SK-N-SH treated with all-trans-retinoic acid at 6 μM for 48 hours (cell line): ENCODE measurements at regions not wholly inside any gene's neighbourhood (a gene's known extent, or its start where the extent isn't known, plus 50 kb on each side); places are given as distances from the start of the nearest gene placed in this dataset.

ENCODE experiments used
- ATAC-seq: fragments of 200-7000 bp; cut with Tn5 transposase; 3 replicates; pipeline ENCODE4 v1.9.1; 2020; ENCODE audit warnings: mild to moderate bottlenecking, moderate library complexity
- ARNTL ChIP-seq: fragments of 450-650 bp; formaldehyde crosslinking; IDR thresholded peaks from 2 replicates; pipeline ENCODE4 v1.5.0; 2020; ENCODE audit warnings: low read depth, mild to moderate bottlenecking, moderate library complexity, borderline replicate concordance
- BACH2 ChIP-seq: fragments of 250-450 bp; sonication (Bioruptor Pico); IDR thresholded peaks from 2 replicates; pipeline ENCODE4 v1.9.0; 2021; ENCODE audit warnings: mild to moderate bottlenecking, borderline replicate concordance
- CSDC2 ChIP-seq: fragments of 250-450 bp; sonication (Bioruptor Pico); IDR thresholded peaks from 2 replicates; pipeline ENCODE4 v1.5.0; 2020; ENCODE audit warnings: mild to moderate bottlenecking, moderate library complexity
- ESRRG ChIP-seq: fragments of 250-450 bp; sonication (Bioruptor Pico); IDR thresholded peaks from 2 replicates; pipeline ENCODE4 v1.6.1; 2021; ENCODE audit warnings: mild to moderate bottlenecking
- GLIS3 ChIP-seq: fragments of 250-450 bp; sonication (Bioruptor Pico); IDR thresholded peaks from 2 replicates; pipeline ENCODE4 v1.5.0; 2020; ENCODE audit warnings: mild to moderate bottlenecking, moderate library complexity
- ISL1 ChIP-seq: fragments of 250-450 bp; sonication (Bioruptor Pico); IDR thresholded peaks from 2 replicates; pipeline ENCODE4 v2.1.2; 2022; ENCODE audit warnings: mild to moderate bottlenecking, moderate library complexity
- OSR1 ChIP-seq: fragments of 250-450 bp; sonication (Bioruptor Pico); IDR thresholded peaks from 2 replicates; pipeline ENCODE4 v1.8.0; 2022; ENCODE audit warnings: moderate library complexity, mild to moderate bottlenecking, inconsistent platforms
- PATZ1 ChIP-seq: fragments of 250-450 bp; sonication (Bioruptor Pico); IDR thresholded peaks from 2 replicates; pipeline ENCODE4 v1.8.0; 2020; ENCODE audit warnings: mild to moderate bottlenecking, moderate library complexity, borderline replicate concordance
- POU6F1 ChIP-seq: fragments of 250-450 bp; sonication (Bioruptor Pico); IDR thresholded peaks from 2 replicates; pipeline ENCODE4 v1.8.0; 2021; ENCODE audit warnings: low read depth, mild to moderate bottlenecking, moderate library complexity, borderline replicate concordance
- PPARA ChIP-seq: fragments of 250-450 bp; sonication (Bioruptor Pico); IDR thresholded peaks from 2 replicates; pipeline ENCODE4 v1.5.0; 2020; ENCODE audit warnings: mild to moderate bottlenecking, borderline replicate concordance
- RARB ChIP-seq: fragments of 250-450 bp; sonication (Bioruptor Pico); IDR thresholded peaks from 2 replicates; pipeline ENCODE4 v1.8.0; 2021; ENCODE audit warnings: mild to moderate bottlenecking, moderate library complexity
- SNAI2 ChIP-seq: fragments of 250-450 bp; sonication (Bioruptor Pico); IDR thresholded peaks from 2 replicates; pipeline ENCODE4 v1.5.0; 2020; ENCODE audit warnings: mild to moderate bottlenecking, moderate library complexity
- TOX ChIP-seq: fragments of 250-450 bp; sonication (Bioruptor Pico); IDR thresholded peaks from 2 replicates; pipeline ENCODE4 v1.8.0; 2021; ENCODE audit warnings: mild to moderate bottlenecking, moderate library complexity, borderline replicate concordance
- ZC3H10 ChIP-seq: fragments of 250-450 bp; sonication (Bioruptor Pico); IDR thresholded peaks from 2 replicates; pipeline ENCODE4 v1.5.1; 2021; ENCODE audit warnings: mild to moderate bottlenecking, moderate library complexity
- ZFP3 ChIP-seq: fragments of 250-450 bp; sonication (Bioruptor Pico); IDR thresholded peaks from 2 replicates; pipeline ENCODE4 v1.5.0; 2020; ENCODE audit warnings: mild to moderate bottlenecking, moderate library complexity
- ZFP30 ChIP-seq: fragments of 450-650 bp; formaldehyde crosslinking; IDR thresholded peaks from 2 replicates; pipeline ENCODE4 v1.5.0; 2022; ENCODE audit warnings: mild to moderate bottlenecking, moderate library complexity
- ZNF565 ChIP-seq: fragments of 450-650 bp; formaldehyde crosslinking; conservative IDR thresholded peaks from 2 replicates; pipeline ENCODE4 v1.5.0; 2020; ENCODE audit warnings: low read depth, mild to moderate bottlenecking, moderate library complexity
- ZNF8 ChIP-seq: fragments of 450-650 bp; formaldehyde crosslinking; IDR thresholded peaks from 2 replicates; pipeline ENCODE4 v1.5.0; 2020; ENCODE audit warnings: mild to moderate bottlenecking, moderate library complexity
- TF ChIP-seq, protein P1 (sequence below): fragments of 250-450 bp; sonication (Bioruptor Pico); IDR thresholded peaks from 2 replicates; pipeline ENCODE4 v1.5.1; 2020; ENCODE audit warnings: low read depth, mild to moderate bottlenecking, moderate library complexity
- TF ChIP-seq, protein P2 (sequence below): fragments of 250-450 bp; sonication (Bioruptor Pico); IDR thresholded peaks from 2 replicates; pipeline ENCODE4 v1.5.0; 2020; ENCODE audit warnings: mild to moderate bottlenecking, moderate library complexity

DNA sequence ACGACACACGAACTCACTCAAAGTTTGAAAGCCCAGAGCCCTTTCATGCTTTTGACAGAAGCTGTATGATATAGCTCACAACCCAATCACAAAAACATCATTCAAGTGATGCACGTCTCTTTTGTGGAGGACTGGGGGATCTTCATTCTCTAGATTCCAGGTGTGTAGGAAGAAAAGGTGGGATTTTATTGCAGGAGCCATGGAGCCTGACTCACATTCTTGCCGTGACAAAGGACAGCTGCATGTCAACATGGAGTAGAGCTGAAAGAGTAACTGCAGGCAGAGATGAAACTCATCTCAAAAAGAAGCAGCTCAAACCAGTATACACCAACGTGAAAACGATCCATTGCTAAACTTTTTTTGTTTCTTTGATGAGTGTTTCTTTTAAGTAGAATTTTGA, 50.9 kb upstream of the PDE1A start:
- TF ChIP-seq PPARA (no peak), ZNF8 (CRISPR knock-in tag) (no peak), ZFP3 (no peak), ESRRG (CRISPR knock-in tag) (no peak), RARB (CRISPR knock-in tag) (no peak), PATZ1 (no peak), OSR1 (CRISPR knock-in tag) (no peak), ARNTL (CRISPR knock-in tag) (no peak), GLIS3 (no peak)
- TF ChIP-seq, protein P1, sequence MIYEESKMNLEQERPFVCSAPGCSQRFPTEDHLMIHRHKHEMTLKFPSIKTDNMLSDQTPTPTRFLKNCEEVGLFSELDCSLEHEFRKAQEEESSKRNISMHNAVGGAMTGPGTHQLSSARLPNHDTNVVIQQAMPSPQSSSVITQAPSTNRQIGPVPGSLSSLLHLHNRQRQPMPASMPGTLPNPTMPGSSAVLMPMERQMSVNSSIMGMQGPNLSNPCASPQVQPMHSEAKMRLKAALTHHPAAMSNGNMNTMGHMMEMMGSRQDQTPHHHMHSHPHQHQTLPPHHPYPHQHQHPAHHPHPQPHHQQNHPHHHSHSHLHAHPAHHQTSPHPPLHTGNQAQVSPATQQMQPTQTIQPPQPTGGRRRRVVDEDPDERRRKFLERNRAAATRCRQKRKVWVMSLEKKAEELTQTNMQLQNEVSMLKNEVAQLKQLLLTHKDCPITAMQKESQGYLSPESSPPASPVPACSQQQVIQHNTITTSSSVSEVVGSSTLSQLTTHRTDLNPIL (CRISPR knock-in tag) = no peak
- no peak for ATAC-seq

DNA sequence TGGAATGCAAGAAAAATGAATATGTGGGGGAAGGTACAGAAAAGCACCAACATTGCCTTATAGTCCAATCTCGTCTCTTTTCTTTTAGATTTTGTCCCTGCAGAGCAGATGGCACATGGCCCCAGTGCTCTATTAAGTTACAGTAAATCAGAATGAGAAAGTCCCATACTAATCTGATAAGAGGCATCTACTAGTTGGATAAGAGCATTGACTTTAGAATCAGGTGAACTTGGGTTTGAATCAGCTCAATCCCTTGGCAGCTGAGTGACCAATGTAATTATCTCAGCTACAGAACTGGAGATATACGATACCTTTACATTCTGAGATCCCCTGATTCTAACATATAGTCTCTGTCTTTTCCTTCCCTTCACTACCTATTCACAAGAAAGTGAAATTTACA, 54.8 kb upstream of the PDE1A start:
- ATAC-seq = no peak
- no peak for TF ChIP-seq CSDC2
- TF ChIP-seq, protein P1 (CRISPR knock-in tag) = no peak
- no peak for TF ChIP-seq ZNF565
- TF ChIP-seq ESRRG (CRISPR knock-in tag) = no peak
- TF ChIP-seq, protein P2, sequence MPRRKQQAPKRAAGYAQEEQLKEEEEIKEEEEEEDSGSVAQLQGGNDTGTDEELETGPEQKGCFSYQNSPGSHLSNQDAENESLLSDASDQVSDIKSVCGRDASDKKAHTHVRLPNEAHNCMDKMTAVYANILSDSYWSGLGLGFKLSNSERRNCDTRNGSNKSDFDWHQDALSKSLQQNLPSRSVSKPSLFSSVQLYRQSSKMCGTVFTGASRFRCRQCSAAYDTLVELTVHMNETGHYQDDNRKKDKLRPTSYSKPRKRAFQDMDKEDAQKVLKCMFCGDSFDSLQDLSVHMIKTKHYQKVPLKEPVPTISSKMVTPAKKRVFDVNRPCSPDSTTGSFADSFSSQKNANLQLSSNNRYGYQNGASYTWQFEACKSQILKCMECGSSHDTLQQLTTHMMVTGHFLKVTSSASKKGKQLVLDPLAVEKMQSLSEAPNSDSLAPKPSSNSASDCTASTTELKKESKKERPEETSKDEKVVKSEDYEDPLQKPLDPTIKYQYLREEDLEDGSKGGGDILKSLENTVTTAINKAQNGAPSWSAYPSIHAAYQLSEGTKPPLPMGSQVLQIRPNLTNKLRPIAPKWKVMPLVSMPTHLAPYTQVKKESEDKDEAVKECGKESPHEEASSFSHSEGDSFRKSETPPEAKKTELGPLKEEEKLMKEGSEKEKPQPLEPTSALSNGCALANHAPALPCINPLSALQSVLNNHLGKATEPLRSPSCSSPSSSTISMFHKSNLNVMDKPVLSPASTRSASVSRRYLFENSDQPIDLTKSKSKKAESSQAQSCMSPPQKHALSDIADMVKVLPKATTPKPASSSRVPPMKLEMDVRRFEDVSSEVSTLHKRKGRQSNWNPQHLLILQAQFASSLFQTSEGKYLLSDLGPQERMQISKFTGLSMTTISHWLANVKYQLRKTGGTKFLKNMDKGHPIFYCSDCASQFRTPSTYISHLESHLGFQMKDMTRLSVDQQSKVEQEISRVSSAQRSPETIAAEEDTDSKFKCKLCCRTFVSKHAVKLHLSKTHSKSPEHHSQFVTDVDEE (CRISPR knock-in tag) = no peak
- no peak for TF ChIP-seq ZFP3
- no peak for TF ChIP-seq POU6F1 (CRISPR knock-in tag)
- no peak for TF ChIP-seq SNAI2
- TF ChIP-seq ARNTL (CRISPR knock-in tag) = no peak
- no peak for TF ChIP-seq ISL1 (CRISPR knock-in tag)
- TF ChIP-seq OSR1 (CRISPR knock-in tag) = no peak
- TF ChIP-seq TOX (CRISPR knock-in tag) = no peak
- no peak for TF ChIP-seq BACH2

GRCh38 chr2:182482511-182482910, 55.7 kb upstream of the PDE1A start:
- ATAC-seq = no peak
- TF ChIP-seq, protein P2 (CRISPR knock-in tag) = no peak
- no peak for TF ChIP-seq CSDC2
- no peak for TF ChIP-seq ZFP3
- no peak for TF ChIP-seq ESRRG (CRISPR knock-in tag)
- TF ChIP-seq ZFP30 (CRISPR knock-in tag) = no peak
- no peak for TF ChIP-seq ZC3H10 (CRISPR knock-in tag)
